ENCODE measurements at regions not wholly inside any gene's neighbourhood (a gene's known extent, or its start where the extent isn't known, plus 50 kb on each side); places are given as distances from the start of the nearest gene placed in this dataset.

DNA sequence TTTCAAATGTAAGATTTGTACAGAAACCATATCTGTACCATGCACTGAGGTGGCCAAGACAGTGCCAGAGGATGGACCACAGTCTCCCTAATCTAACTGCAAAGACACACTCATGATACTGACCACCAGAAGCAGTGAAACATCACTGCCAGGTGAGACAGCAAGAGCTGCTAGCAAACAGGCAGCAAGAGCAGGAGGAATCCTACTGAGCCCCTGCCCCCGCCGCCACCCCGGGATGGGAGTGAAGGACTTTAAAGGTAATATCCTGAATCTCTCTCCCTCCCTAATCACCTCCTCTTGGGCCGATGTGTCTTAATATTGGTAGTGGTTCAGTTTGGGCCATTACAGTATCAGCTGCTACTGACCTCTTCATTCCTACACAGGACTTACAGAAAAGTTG lies 144.3 kb downstream of the XPNPEP1 start:
- H3K9me3 ChIP-seq = no peaks in the 10 kb centered on the region
- no peaks in the 10 kb centered on the region for H3K36me3 ChIP-seq
- H3K27ac ChIP-seq = no peak overlapping the region
- TF ChIP-seq EP300 (IDR thresholded peaks at IDR 0.05) (no peak), POLR2A (IDR thresholded peaks at IDR 0.05) (no peak), CTCF (IDR thresholded peaks at IDR 0.05) (no peak)
- no peaks in the 10 kb centered on the region for H3K4me1 ChIP-seq
- no peak for DNase-seq (ENCODE audit: low spot score in 2 of 2)
- H3K27me3 ChIP-seq = no peaks in the 10 kb centered on the region
- H3K4me3 ChIP-seq = no peak overlapping the region
- WGBS, 2 donors = 84 to 94% methylated on average over 4 of the region's 4 CpGs

GRCh38 chr10:109774121-109774440 lies 149.2 kb downstream of the XPNPEP1 start:
- H3K4me1 ChIP-seq = peaks cover 0 to 11% (median 0%) of the 10 kb centered on the region in 4 donors
- 53 to 54% methylated on average over 2 of the region's 2 CpGs for WGBS, 2 donors
- TF ChIP-seq EP300 (IDR thresholded peaks at IDR 0.05) = no peak

DNA sequence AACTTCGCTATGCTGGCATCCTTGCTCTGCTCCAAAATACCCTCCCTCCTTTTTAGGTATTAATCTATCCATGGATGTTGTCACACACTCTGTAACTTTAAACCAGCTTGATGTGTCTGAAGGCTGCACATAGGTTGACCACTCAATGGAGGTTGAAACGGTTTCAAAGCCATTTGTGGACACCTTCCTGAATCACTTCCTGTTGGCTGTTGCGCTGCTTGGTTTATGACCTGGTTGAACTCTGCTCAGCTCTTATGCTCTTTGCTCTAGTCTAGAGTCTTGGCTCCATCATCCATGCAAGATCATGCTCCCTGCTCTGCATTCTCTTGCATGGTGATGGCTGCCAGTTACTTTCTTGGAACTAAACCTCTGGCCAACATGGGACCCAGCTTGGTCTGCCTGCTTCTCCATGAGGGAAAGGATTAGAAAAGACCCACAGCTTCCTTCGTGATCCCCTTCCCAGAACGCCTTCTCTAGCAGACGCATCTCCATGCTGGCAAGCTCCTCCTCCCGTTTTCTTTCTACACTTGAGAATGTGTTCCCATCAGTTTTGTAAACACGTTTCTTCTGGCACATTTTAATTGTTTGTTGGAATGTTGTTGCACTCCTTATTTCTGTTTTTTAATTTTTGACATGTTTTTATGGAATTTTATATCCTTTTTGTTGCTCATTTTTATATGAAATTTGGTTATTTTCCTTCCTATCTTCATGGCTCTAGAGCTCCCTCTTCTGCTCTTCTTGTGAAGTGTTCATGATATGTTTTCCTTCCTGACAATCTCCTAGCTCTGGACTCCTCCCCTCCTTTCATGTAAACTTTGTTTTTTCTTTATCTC lies 149.8 kb downstream of the XPNPEP1 start:
- Histone ChIP-seq H3K36me3 (no peaks in the 10 kb centered on the region), H3K9me3 (no peaks in the 10 kb centered on the region), H3K27me3 (no peaks in the 10 kb centered on the region), H3K27ac (no peak overlapping the region), H3K4me1 (peaks cover 0 to 11% (median 0%) of the 10 kb centered on the region in 4 donors), H3K4me3 (no peak overlapping the region)
- DNase-seq (ENCODE audit: low spot score in 2 of 2) = peak in 1 of 2 donors; percentile 44
- TF ChIP-seq POLR2A (IDR thresholded peaks at IDR 0.05) = no peak
- no peak for TF ChIP-seq EP300 (IDR thresholded peaks at IDR 0.05)
- peak; percentile 15 to 59 (median 28) for TF ChIP-seq CTCF (IDR thresholded peaks at IDR 0.05)
- WGBS, 2 donors = 71% methylated on average over 8 of the region's 8 CpGs

More at GRCh38 chr10:109774121-109774440, 149.2 kb downstream of the XPNPEP1 start:
- H3K27me3 ChIP-seq = no peaks in the 10 kb centered on the region
- no peak for DNase-seq (ENCODE audit: low spot score in 2 of 2)
- H3K27ac ChIP-seq = no peak overlapping the region
- no peaks in the 10 kb centered on the region for H3K36me3 ChIP-seq
- no peak overlapping the region for H3K4me3 ChIP-seq
- H3K9me3 ChIP-seq = no peaks in the 10 kb centered on the region

- Histone ChIP-seq H3K4me3 (no peak overlapping the region), H3K4me1 (peaks cover 0 to 11% (median 0%) of the 10 kb centered on the region in 4 donors), H3K9me3 (no peaks in the 10 kb centered on the region), H3K36me3 (no peaks in the 10 kb centered on the region), H3K27ac (peak overlapping the region in 1 of 4 donors; percentile 57), H3K27me3 (no peaks in the 10 kb centered on the region)
- TF ChIP-seq CTCF (IDR thresholded peaks at IDR 0.05) (no peak), EP300 (IDR thresholded peaks at IDR 0.05) (no peak), POLR2A (IDR thresholded peaks at IDR 0.05) (no peak)
- no peak for DNase-seq (ENCODE audit: low spot score in 2 of 2)
- 19 to 20% methylated on average over 1 of the region's 1 CpG for WGBS, 2 donors
Observed at GRCh38 chr10:109770663-109771062, 152.6 kb downstream of the XPNPEP1 start.

GRCh38 chr10:109769966-109770365 lies 153.3 kb downstream of the XPNPEP1 start:
- Histone ChIP-seq H3K4me3 (no peak overlapping the region), H3K4me1 (peaks cover 0 to 11% (median 0%) of the 10 kb centered on the region in 4 donors), H3K9me3 (no peaks in the 10 kb centered on the region), H3K36me3 (no peaks in the 10 kb centered on the region), H3K27ac (peak overlapping the region in 1 of 4 donors; percentile 57), H3K27me3 (no peaks in the 10 kb centered on the region)
- no peak for TF ChIP-seq EP300 (IDR thresholded peaks at IDR 0.05)
- TF ChIP-seq CTCF (IDR thresholded peaks at IDR 0.05) = no peak
- no peak for TF ChIP-seq POLR2A (IDR thresholded peaks at IDR 0.05)
- WGBS, 2 donors = 56 to 59% methylated on average over 2 of the region's 2 CpGs
- no peak for DNase-seq (ENCODE audit: low spot score in 2 of 2)

Data from tibial nerve (tissue), 4 donors.